A673 (cell line): ENCODE measurements at regions not wholly inside any gene's neighbourhood (a gene's known extent, or its start where the extent isn't known, plus 50 kb on each side); places are given as distances from the start of the nearest gene placed in this dataset.

Source experiments
- BruUV-seq: library from RNA; stranded (reverse); fragments of 400-500 nt; replicated peaks from 2 replicates; lab custom pipeline; 2021; lab: Mats Ljungman, UMichigan
- CTCF ChIA-PET: fragments of 300-600 bp; sonication (Branson Sonifier 250); formaldehyde crosslinking; loops from one replicate; lab custom pipeline; 2022; ENCODE audit warnings: antibody characterized with exemption; lab: Charles Lee
- POLR2A ChIA-PET: fragments of 300-600 bp; sonication (Branson Sonifier 250); formaldehyde crosslinking; loops from one replicate; lab custom pipeline; 2022; ENCODE audit warnings: antibody characterized with exemption; ENCODE audit not compliant: low non-redundant PET; lab: Charles Lee
- DNase-seq: peaks from one replicate; pipeline ENCODE4 v3.0.0-alpha.2; 2015; ENCODE audit warnings: low spot score
- H3K27ac ChIP-seq: fragments of 200-600 bp; sonication (generic); 2 replicates; pipeline ENCODE4 v1.5.1; 2016; ENCODE audit warnings: mixed run types, low read depth, mild to moderate bottlenecking, mixed read lengths, antibody characterized with exemption, low read length; ENCODE audit not compliant: poor library complexity, severe bottlenecking
- H3K27me3 ChIP-seq: fragments of 200-600 bp; sonication (generic); replicated peaks from 2 replicates; pipeline ENCODE4 v1.6.1; 2017; ENCODE audit warnings: mixed run types, low read depth, mild to moderate bottlenecking, mixed read lengths, antibody characterized with exemption, low read length; ENCODE audit not compliant: insufficient read depth, poor library complexity
- H3K36me3 ChIP-seq: fragments of 200-600 bp; sonication (generic); 2 replicates; pipeline ENCODE4 v1.6.1; 2016; ENCODE audit warnings: mixed run types, mild to moderate bottlenecking, mixed read lengths, antibody characterized with exemption, low read length; ENCODE audit not compliant: insufficient read depth, poor library complexity, severe bottlenecking
- H3K4me1 ChIP-seq: fragments of 200-600 bp; sonication (generic); 2 replicates; pipeline ENCODE4 v1.6.1; 2017; ENCODE audit warnings: mixed run types, mild to moderate bottlenecking, mixed read lengths, antibody characterized with exemption, low read length; ENCODE audit not compliant: insufficient read depth, poor library complexity, severe bottlenecking
- H3K4me3 ChIP-seq: fragments of 200-600 bp; sonication (generic); 2 replicates; pipeline ENCODE4 v1.5.1; 2016; ENCODE audit warnings: low read depth, mixed run types, mild to moderate bottlenecking, mixed read lengths, low read length; ENCODE audit not compliant: poor library complexity, severe bottlenecking
- H3K9me3 ChIP-seq: fragments of 200-600 bp; sonication (generic); 2 replicates; pipeline ENCODE4 v1.6.1; 2016; ENCODE audit warnings: mixed run types, low read depth, mild to moderate bottlenecking, mixed read lengths, antibody characterized with exemption, low read length; ENCODE audit not compliant: poor library complexity, severe bottlenecking
- EZH2 ChIP-seq: fragments of 200-600 bp; sonication (generic); IDR thresholded peaks from 2 replicates; pipeline ENCODE4 v1.6.1; 2017; ENCODE audit warnings: borderline replicate concordance, low read depth, mild to moderate bottlenecking, mixed read lengths, antibody characterized with exemption, low read length; ENCODE audit not compliant: poor library complexity, severe bottlenecking
- intact Hi-C: fragments of 100-400 bp; cut with micrococcal nuclease; formaldehyde crosslinking; loops from one replicate; pipeline ENCODE4 v1.10.0; 2022; ENCODE audit not compliant: unreplicated experiment
- TF ChIP-seq, protein P1 (sequence below): fragments of 300-800, 200-600 bp; sonication (generic); conservative IDR thresholded peaks from 2 replicates; pipeline ENCODE4 v1.5.1; 2017; ENCODE audit warnings: low read depth, mild to moderate bottlenecking, antibody characterized with exemption, low read length, moderate library complexity, mixed read lengths

- intact Hi-C loops = no loop called here
- ChIA-PET POLR2A (no interaction called here), CTCF (no interaction called here)
- peaks cover 3% of the 10 kb centered on the region for H3K4me1 ChIP-seq
- no peaks in the 10 kb centered on the region for H3K36me3 ChIP-seq
- no peaks in the 10 kb centered on the region for H3K9me3 ChIP-seq
- H3K27ac ChIP-seq = no peak overlapping the region
- TF ChIP-seq EZH2 = no peak
- TF ChIP-seq, protein P1, sequence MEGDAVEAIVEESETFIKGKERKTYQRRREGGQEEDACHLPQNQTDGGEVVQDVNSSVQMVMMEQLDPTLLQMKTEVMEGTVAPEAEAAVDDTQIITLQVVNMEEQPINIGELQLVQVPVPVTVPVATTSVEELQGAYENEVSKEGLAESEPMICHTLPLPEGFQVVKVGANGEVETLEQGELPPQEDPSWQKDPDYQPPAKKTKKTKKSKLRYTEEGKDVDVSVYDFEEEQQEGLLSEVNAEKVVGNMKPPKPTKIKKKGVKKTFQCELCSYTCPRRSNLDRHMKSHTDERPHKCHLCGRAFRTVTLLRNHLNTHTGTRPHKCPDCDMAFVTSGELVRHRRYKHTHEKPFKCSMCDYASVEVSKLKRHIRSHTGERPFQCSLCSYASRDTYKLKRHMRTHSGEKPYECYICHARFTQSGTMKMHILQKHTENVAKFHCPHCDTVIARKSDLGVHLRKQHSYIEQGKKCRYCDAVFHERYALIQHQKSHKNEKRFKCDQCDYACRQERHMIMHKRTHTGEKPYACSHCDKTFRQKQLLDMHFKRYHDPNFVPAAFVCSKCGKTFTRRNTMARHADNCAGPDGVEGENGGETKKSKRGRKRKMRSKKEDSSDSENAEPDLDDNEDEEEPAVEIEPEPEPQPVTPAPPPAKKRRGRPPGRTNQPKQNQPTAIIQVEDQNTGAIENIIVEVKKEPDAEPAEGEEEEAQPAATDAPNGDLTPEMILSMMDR = no peak
- no peak overlapping the region for H3K4me3 ChIP-seq
- BruUV-seq = no TSS peak
- DNase-seq = no peak
- no peaks in the 10 kb centered on the region for H3K27me3 ChIP-seq
These were observed 1014.8 kb downstream of the NR2F1-AS1 start for GRCh38 chr5:92566113-92566786.

DNA sequence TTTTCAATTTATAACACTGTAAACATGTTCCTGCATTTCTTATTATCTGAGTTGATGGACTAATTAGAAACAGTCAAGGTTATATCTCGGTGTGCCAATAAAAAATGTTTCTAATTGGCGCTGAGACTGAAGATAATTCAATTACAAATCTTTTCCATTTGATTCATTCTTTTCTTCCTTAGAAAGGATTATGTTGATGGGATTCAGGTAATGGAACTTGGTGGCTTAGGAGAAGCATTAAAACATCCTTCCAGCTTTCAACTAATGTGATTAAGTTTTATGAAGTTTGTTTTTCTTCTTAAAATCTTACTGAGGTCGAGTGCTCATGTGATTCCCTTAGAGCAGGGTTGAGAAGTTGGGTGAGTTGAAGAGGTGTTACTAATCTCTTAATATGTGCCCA lies 1015.3 kb downstream of the NR2F1-AS1 start:
- intact Hi-C loops = no loop called here
- Histone ChIP-seq H3K36me3 (no peaks in the 10 kb centered on the region), H3K27ac (no peak overlapping the region), H3K27me3 (no peaks in the 10 kb centered on the region), H3K4me3 (no peak overlapping the region), H3K9me3 (no peaks in the 10 kb centered on the region), H3K4me1 (peaks cover 9% of the 10 kb centered on the region)
- CTCF ChIA-PET = no interaction called here
- no peak for TF ChIP-seq EZH2
- TF ChIP-seq, protein P1 = no peak
- BruUV-seq = no TSS peak
- POLR2A ChIA-PET = no interaction called here
- no peak for DNase-seq

GRCh38 chr5:92562065-92562464 lies 1019.0 kb downstream of the NR2F1-AS1 start:
- ChIA-PET POLR2A (no interaction called here), CTCF (no interaction called here)
- BruUV-seq = no TSS peak
- H3K36me3 ChIP-seq = no peaks in the 10 kb centered on the region
- no peak overlapping the region for H3K4me3 ChIP-seq
- H3K27me3 ChIP-seq = no peaks in the 10 kb centered on the region
- no peak overlapping the region for H3K27ac ChIP-seq
- intact Hi-C loops = no loop called here
- peaks cover 10% of the 10 kb centered on the region for H3K4me1 ChIP-seq
- no peaks in the 10 kb centered on the region for H3K9me3 ChIP-seq
- TF ChIP-seq, protein P1 = no peak
- no peak for TF ChIP-seq EZH2
- DNase-seq = no peak
